ENCODE measurements at regions not wholly inside any gene's neighbourhood (a gene's known extent, or its start where the extent isn't known, plus 50 kb on each side); places are given as distances from the start of the nearest gene placed in this dataset.

GRCh38 chr13:90321281-90321931 lies 1026.1 kb upstream of the MIR17HG start:
- TF ChIP-seq EGR1 (IDR thresholded peaks at IDR 0.05; ENCODE audit: low read depth in 2 of 2) (no peak), SP1 (IDR thresholded peaks at IDR 0.05) (no peak), JUND (IDR thresholded peaks at IDR 0.05) (no peak), HNF4G (IDR thresholded peaks at IDR 0.05) (no peak), RXRA (IDR thresholded peaks at IDR 0.05) (no peak), ZBTB33 (IDR thresholded peaks at IDR 0.05) (no peak), FOXA2 (IDR thresholded peaks at IDR 0.05) (no peak), RAD21 (IDR thresholded peaks at IDR 0.05) (no peak), TAF1 (conservative IDR thresholded peaks at IDR 0.05) (no peak), CTCF (IDR thresholded peaks at IDR 0.05; ENCODE audit: low read depth, low read length, missing input control) (no peak), NR2F2 (IDR thresholded peaks at IDR 0.05) (no peak), REST (IDR thresholded peaks at IDR 0.05) (no peak), YY1 (IDR thresholded peaks at IDR 0.05) (no peak), HNF4A (conservative IDR thresholded peaks at IDR 0.05) (no peak)
- TF ChIP-seq, protein P1, sequence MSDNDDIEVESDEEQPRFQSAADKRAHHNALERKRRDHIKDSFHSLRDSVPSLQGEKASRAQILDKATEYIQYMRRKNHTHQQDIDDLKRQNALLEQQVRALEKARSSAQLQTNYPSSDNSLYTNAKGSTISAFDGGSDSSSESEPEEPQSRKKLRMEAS (IDR thresholded peaks at IDR 0.05): no peak
- TF ChIP-seq, protein P2, sequence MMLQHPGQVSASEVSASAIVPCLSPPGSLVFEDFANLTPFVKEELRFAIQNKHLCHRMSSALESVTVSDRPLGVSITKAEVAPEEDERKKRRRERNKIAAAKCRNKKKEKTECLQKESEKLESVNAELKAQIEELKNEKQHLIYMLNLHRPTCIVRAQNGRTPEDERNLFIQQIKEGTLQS (IDR thresholded peaks at IDR 0.05): no peak
- H3K4me3 ChIP-seq (ENCODE audit: low read depth in 1 of 3, low read length in 3 of 3): no peak overlapping the region
- no peaks in the 10 kb centered on the region for H3K9me3 ChIP-seq (ENCODE audit: control insufficient read depth in 4 of 4, low read length in 3 of 4)
- no peak overlapping the region for H3K27ac ChIP-seq (ENCODE audit: low read depth in 1 of 2, low read length in 2 of 2)
- no peak for DNase-seq (ENCODE audit: low spot score)
- 68% methylated on average over 9 of the region's 9 CpGs for WGBS
- no peaks in the 10 kb centered on the region for H3K36me3 ChIP-seq (ENCODE audit: control insufficient read depth in 4 of 4, insufficient read depth in 3 of 4, low read depth in 1 of 4, low read length in 3 of 4)
- no peaks in the 10 kb centered on the region for H3K4me1 ChIP-seq (ENCODE audit: control insufficient read depth in 4 of 4, insufficient read depth in 4 of 4, low read length in 3 of 4)
- no peak overlapping the region for H3K9ac ChIP-seq (ENCODE audit: low read depth in 1 of 2, low read length in 2 of 2)
- no peaks in the 10 kb centered on the region for H3K27me3 ChIP-seq (ENCODE audit: control insufficient read depth in 4 of 4, insufficient read depth in 4 of 4, low read length in 3 of 4)

DNA sequence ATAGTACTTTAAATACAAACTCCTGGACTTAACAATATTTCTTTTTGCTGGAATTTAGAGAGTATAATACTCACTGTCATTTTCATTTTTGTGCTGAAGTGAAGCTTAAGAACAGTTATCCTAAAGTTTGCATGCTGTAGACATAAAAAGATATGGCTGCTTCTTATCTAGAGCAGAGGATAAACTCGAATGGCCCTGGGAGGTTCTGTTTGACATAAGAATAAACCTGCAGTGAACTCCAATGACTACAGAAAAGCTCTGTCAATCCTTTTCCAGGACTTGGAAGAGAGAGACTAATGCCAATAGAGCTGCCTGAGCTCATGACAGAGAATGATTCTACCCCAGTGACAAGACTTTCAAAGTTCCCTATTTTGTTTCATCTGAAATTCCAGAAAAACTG lies 1017.8 kb upstream of the MIR17HG start:
- no peak overlapping the region for H3K4me3 ChIP-seq (ENCODE audit: low read depth in 1 of 3, low read length in 3 of 3)
- 16% methylated on average over 1 of the region's 1 CpG for WGBS
- no peak for DNase-seq (ENCODE audit: low spot score)
- no peak for TF ChIP-seq REST (IDR thresholded peaks at IDR 0.05)
- TF ChIP-seq FOXA2 (IDR thresholded peaks at IDR 0.05): no peak
- TF ChIP-seq CTCF (IDR thresholded peaks at IDR 0.05; ENCODE audit: low read depth, low read length, missing input control): no peak
- no peak for TF ChIP-seq RXRA (IDR thresholded peaks at IDR 0.05)
- TF ChIP-seq, protein P2 (IDR thresholded peaks at IDR 0.05): no peak
- no peak for TF ChIP-seq YY1 (IDR thresholded peaks at IDR 0.05)
- no peak for TF ChIP-seq GABPA (IDR thresholded peaks at IDR 0.05 in 1 of 2, conservative IDR thresholded peaks at IDR 0.05 in 1 of 2)
- TF ChIP-seq RAD21 (IDR thresholded peaks at IDR 0.05): no peak
- TF ChIP-seq TAF1 (conservative IDR thresholded peaks at IDR 0.05): no peak

More for the DNA sequence above, 1017.8 kb upstream of the MIR17HG start:
- no peak overlapping the region for H3K27ac ChIP-seq (ENCODE audit: low read depth in 1 of 2, low read length in 2 of 2)
- H3K27me3 ChIP-seq (ENCODE audit: control insufficient read depth in 4 of 4, insufficient read depth in 4 of 4, low read length in 3 of 4): no peaks in the 10 kb centered on the region
- no peaks in the 10 kb centered on the region for H3K9me3 ChIP-seq (ENCODE audit: control insufficient read depth in 4 of 4, low read length in 3 of 4)
- no peak overlapping the region for H3K9ac ChIP-seq (ENCODE audit: low read depth in 1 of 2, low read length in 2 of 2)
- H3K36me3 ChIP-seq (ENCODE audit: control insufficient read depth in 4 of 4, insufficient read depth in 3 of 4, low read depth in 1 of 4, low read length in 3 of 4): no peaks in the 10 kb centered on the region
- H3K4me1 ChIP-seq (ENCODE audit: control insufficient read depth in 4 of 4, insufficient read depth in 4 of 4, low read length in 3 of 4): no peaks in the 10 kb centered on the region

All from liver (tissue), 8 donors.